ENCODE measurements at regions not wholly inside any gene's neighbourhood (a gene's known extent, or its start where the extent isn't known, plus 50 kb on each side); places are given as distances from the start of the nearest gene placed in this dataset.

- Histone ChIP-seq H3K9me2 (ENCODE audit: insufficient read depth) (no peaks in the 10 kb centered on the region; the same call in 1 of the 2 replicates), H3K79me2 (replicated peaks; ENCODE audit: insufficient read depth) (no peaks in the 10 kb centered on the region), H4K20me1 (replicated peaks; ENCODE audit: insufficient read depth) (no peaks in the 10 kb centered on the region), H3K4me2 (no peak overlapping the region), H3K4me3 (no peak overlapping the region), H3F3A (replicated peaks; ENCODE audit: low read depth) (no peaks in the 10 kb centered on the region), H3K27me3 (ENCODE audit: insufficient read depth) (no peaks in the 10 kb centered on the region), H3K27ac (ENCODE audit: low read depth) (no peak overlapping the region), H3K4me1 (ENCODE audit: insufficient read depth) (no peaks in the 10 kb centered on the region), H2AFZ (no peak overlapping the region), H3K36me3 (ENCODE audit: insufficient read depth) (0 out of 2 replicates have a peak, but pooled peaks cover 3% of the 10 kb centered on the region)
- Mint-ChIP-seq H3K27me3 (ENCODE audit: insufficient read depth, low read depth, poor library complexity) (no peaks in the 10 kb centered on the region), H3K27ac (no peak overlapping the region), H3K36me3 (ENCODE audit: low read depth) (peaks cover 10% of the 10 kb centered on the region), H3K9me3 (peaks cover 29% of the 10 kb centered on the region), H3K4me1 (no peaks in the 10 kb centered on the region), H3K4me3 (no peak overlapping the region)
- ATAC-seq (0 out of 3 replicates have a peak, but pooled peaks have one; percentile 22), DNase-seq (ENCODE audit: low spot score) (peak; percentile 75)
- TF ChIP-seq JUNB (IDR thresholded peaks at IDR 0.05; ENCODE audit: unreplicated experiment), result no peak
- no peak for TF ChIP-seq NANOG (IDR thresholded peaks at IDR 0.05; ENCODE audit: borderline replicate concordance)
- peak; percentile 76 to 97 for TF ChIP-seq CTCF (conservative IDR thresholded peaks at IDR 0.05; ENCODE audit: low read depth in 2 of 2)
- no peak for TF ChIP-seq ZNF114 (CRISPR knock-in tag; IDR thresholded peaks at IDR 0.05)
Measured at GRCh38 chr2:217142649-217143266, 282.9 kb upstream of the TNP1 start.

- Histone ChIP-seq H2AFZ (no peak overlapping the region), H4K20me1 (replicated peaks; ENCODE audit: insufficient read depth) (no peaks in the 10 kb centered on the region), H3K79me2 (replicated peaks; ENCODE audit: insufficient read depth) (no peaks in the 10 kb centered on the region), H3K4me1 (ENCODE audit: insufficient read depth) (no peaks in the 10 kb centered on the region), H3K4me2 (no peak overlapping the region), H3K4me3 (no peak overlapping the region), H3K27ac (ENCODE audit: low read depth) (no peak overlapping the region), H3K27me3 (ENCODE audit: insufficient read depth) (no peaks in the 10 kb centered on the region), H3F3A (replicated peaks; ENCODE audit: low read depth) (no peaks in the 10 kb centered on the region), H3K36me3 (ENCODE audit: insufficient read depth) (peaks cover 3% of the 10 kb centered on the region; the same call in 1 of the 2 replicates), H3K9me2 (ENCODE audit: insufficient read depth) (no peaks in the 10 kb centered on the region)
- no peaks in the 10 kb centered on the region for H3K27me3 Mint-ChIP-seq (ENCODE audit: insufficient read depth, low read depth, poor library complexity)
- no peak overlapping the region for H3K27ac Mint-ChIP-seq
- H3K9me3 Mint-ChIP-seq, result peaks cover 49% of the 10 kb centered on the region
- DNase-seq (ENCODE audit: low spot score) (no peak), ATAC-seq (no peak)
- no peak for TF ChIP-seq ZNF114 (CRISPR knock-in tag; IDR thresholded peaks at IDR 0.05)
- H3K36me3 Mint-ChIP-seq (ENCODE audit: low read depth), result peaks cover 11% of the 10 kb centered on the region
- H3K4me1 Mint-ChIP-seq, result no peaks in the 10 kb centered on the region
- H3K4me3 Mint-ChIP-seq, result no peak overlapping the region
Measured at GRCh38 chr2:217138284-217138683, 278.4 kb upstream of the TNP1 start.

GRCh38 chr2:217127744-217128143, 267.9 kb upstream of the TNP1 start:
- H3K27ac Mint-ChIP-seq, result no peak overlapping the region
- no peak overlapping the region for H2AFZ ChIP-seq
- no peaks in the 10 kb centered on the region for H3K9me3 Mint-ChIP-seq
- H3K79me2 ChIP-seq (replicated peaks; ENCODE audit: insufficient read depth), result no peaks in the 10 kb centered on the region
- H3K4me2 ChIP-seq, result no peak overlapping the region
- H3K4me3 ChIP-seq, result no peak overlapping the region
- H3K9me2 ChIP-seq (ENCODE audit: insufficient read depth), result no peaks in the 10 kb centered on the region
- H3F3A ChIP-seq (replicated peaks; ENCODE audit: low read depth), result no peaks in the 10 kb centered on the region
- H3K27me3 ChIP-seq (ENCODE audit: insufficient read depth), result no peaks in the 10 kb centered on the region
- H3K27me3 Mint-ChIP-seq (ENCODE audit: insufficient read depth, low read depth, poor library complexity), result peaks cover 1% of the 10 kb centered on the region
- DNase-seq (ENCODE audit: low spot score) (no peak), ATAC-seq (no peak)
- H3K4me1 ChIP-seq (ENCODE audit: insufficient read depth), result no peaks in the 10 kb centered on the region
- no peaks in the 10 kb centered on the region for H3K36me3 Mint-ChIP-seq (ENCODE audit: low read depth)
- no peak overlapping the region for H3K27ac ChIP-seq (ENCODE audit: low read depth)
- TF ChIP-seq ZNF114 (CRISPR knock-in tag; IDR thresholded peaks at IDR 0.05) (no peak), STAT1 (IDR thresholded peaks at IDR 0.05; ENCODE audit: unreplicated experiment) (no peak), CTCF (conservative IDR thresholded peaks at IDR 0.05; ENCODE audit: low read depth in 2 of 2) (no peak), NANOG (IDR thresholded peaks at IDR 0.05; ENCODE audit: borderline replicate concordance) (no peak), ETS1 (IDR thresholded peaks at IDR 0.05) (no peak)
- H3K4me1 Mint-ChIP-seq, result no peaks in the 10 kb centered on the region
- no peak overlapping the region for H3K4me3 Mint-ChIP-seq
- no peaks in the 10 kb centered on the region for H3K36me3 ChIP-seq (ENCODE audit: insufficient read depth)
- no peaks in the 10 kb centered on the region for H4K20me1 ChIP-seq (replicated peaks; ENCODE audit: insufficient read depth)
